Astrocyte (in vitro differentiated cells and primary cell): ENCODE measurements at regions not wholly inside any gene's neighbourhood (a gene's known extent, or its start where the extent isn't known, plus 50 kb on each side); places are given as distances from the start of the nearest gene placed in this dataset.

ENCODE experiments used
- DNase-seq: peaks from one replicate; pipeline ENCODE4 v3.0.0-alpha.2; 2010; ENCODE audit warnings: low read depth
- FAIRE-seq: peaks from 2 replicates; lab custom pipeline; 2011; peaks lifted over from hg19 to GRCh38; lab: Jason Lieb, UNC
- H2AFZ ChIP-seq: 2 replicates; pipeline ENCODE4 v1.6.0; 2012; ENCODE audit warnings: low read depth, low read length, inconsistent platforms
- H3K27ac ChIP-seq: 2 replicates; pipeline ENCODE4 v1.5.1; 2011; ENCODE audit warnings: low read depth, low read length, inconsistent platforms
- H3K27me3 ChIP-seq: 2 replicates; pipeline ENCODE4 v1.6.0; 2011; ENCODE audit warnings: low read length, inconsistent platforms; ENCODE audit not compliant: insufficient read depth
- H3K36me3 ChIP-seq: 2 replicates; pipeline ENCODE4 v1.5.1; 2011; ENCODE audit warnings: low read length, inconsistent platforms; ENCODE audit not compliant: insufficient read depth
- H3K4me1 ChIP-seq: 2 replicates; pipeline ENCODE4 v1.5.1; 2011; ENCODE audit warnings: low read length, inconsistent platforms; ENCODE audit not compliant: insufficient read depth
- H3K4me2 ChIP-seq: 2 replicates; pipeline ENCODE4 v1.6.0; 2012; ENCODE audit warnings: low read length, inconsistent platforms
- H3K4me3 ChIP-seq: 2 replicates; pipeline ENCODE4 v1.5.1; 2011; ENCODE audit warnings: low read depth, mild to moderate bottlenecking, low read length, inconsistent platforms; ENCODE audit not compliant: insufficient read depth
- H3K79me2 ChIP-seq: 2 replicates; pipeline ENCODE4 v1.6.0; 2012; ENCODE audit warnings: mild to moderate bottlenecking, low read length, inconsistent platforms; ENCODE audit not compliant: insufficient read depth
- H3K9ac ChIP-seq: 2 replicates; pipeline ENCODE4 v1.6.0; 2012; ENCODE audit warnings: mild to moderate bottlenecking, low read length, inconsistent platforms
- H3K9me3 ChIP-seq: 2 replicates; pipeline ENCODE4 v1.5.1; 2012; ENCODE audit warnings: low read depth, mild to moderate bottlenecking, low read length, inconsistent platforms; ENCODE audit not compliant: insufficient read depth
- H4K20me1 ChIP-seq: 2 replicates; pipeline ENCODE4 v1.6.0; 2012; ENCODE audit warnings: low read length, inconsistent platforms; ENCODE audit not compliant: insufficient read depth
- H3K27ac Mint-ChIP-seq: one replicate; pipeline ENCODE4 v1.8.0; 2021; ENCODE audit warnings: mild to moderate bottlenecking, mixed read lengths; ENCODE audit not compliant: unreplicated experiment
- H3K27me3 Mint-ChIP-seq: one replicate; pipeline ENCODE4 v1.8.0; 2021; ENCODE audit warnings: low read depth, mixed read lengths; ENCODE audit not compliant: unreplicated experiment
- H3K36me3 Mint-ChIP-seq: one replicate; pipeline ENCODE4 v1.8.0; 2021; ENCODE audit warnings: low read depth, mixed read lengths; ENCODE audit not compliant: unreplicated experiment
- H3K4me1 Mint-ChIP-seq: one replicate; pipeline ENCODE4 v1.8.0; 2021; ENCODE audit warnings: low read depth, mixed read lengths; ENCODE audit not compliant: unreplicated experiment
- H3K4me3 Mint-ChIP-seq: one replicate; pipeline ENCODE4 v1.8.0; 2021; ENCODE audit warnings: mild to moderate bottlenecking, moderate library complexity, mixed read lengths; ENCODE audit not compliant: unreplicated experiment
- H3K9me3 Mint-ChIP-seq: one replicate; pipeline ENCODE4 v1.8.0; 2021; ENCODE audit warnings: mild to moderate bottlenecking, mixed read lengths; ENCODE audit not compliant: unreplicated experiment
- CTCF ChIP-seq: IDR thresholded peaks from 2 replicates; pipeline ENCODE4 v1.5.1; 2011; ENCODE audit warnings: low read depth, mild to moderate bottlenecking, inconsistent platforms, low read length, moderate library complexity; ENCODE audit not compliant: insufficient read depth
- EZH2 ChIP-seq: IDR thresholded peaks from 2 replicates; pipeline ENCODE4 v1.6.1; 2012; ENCODE audit warnings: mild to moderate bottlenecking, low read length, inconsistent platforms; ENCODE audit not compliant: insufficient read depth

DNA sequence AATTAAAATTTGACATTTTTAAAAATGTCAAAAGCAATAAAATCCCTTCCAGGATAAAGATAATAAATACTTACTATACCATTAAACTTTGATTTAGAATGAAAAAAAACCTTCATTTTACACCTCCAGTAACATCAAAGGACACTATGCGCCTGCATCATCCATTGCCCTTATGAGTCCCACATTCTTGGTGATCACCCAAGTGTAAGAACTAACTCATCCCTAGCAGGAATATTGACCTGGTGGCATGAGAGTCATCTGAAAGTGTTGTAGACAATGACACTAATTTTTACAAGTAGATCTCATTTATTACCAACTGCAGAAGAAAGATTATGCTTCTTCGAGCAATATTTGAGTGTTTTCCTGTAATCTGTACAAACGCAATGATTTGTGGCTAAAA lies 1128.9 kb downstream of the EFNB2 start:
- H3K9ac ChIP-seq, result no peak overlapping the region
- no peaks in the 10 kb centered on the region for H3K9me3 ChIP-seq
- no peaks in the 10 kb centered on the region for H3K4me1 ChIP-seq
- no peaks in the 10 kb centered on the region for H3K36me3 ChIP-seq
- DNase-seq (no peak), FAIRE-seq (no peak)
- H3K27ac Mint-ChIP-seq, result no peak overlapping the region
- no peaks in the 10 kb centered on the region for H3K9me3 Mint-ChIP-seq
- no peaks in the 10 kb centered on the region for H4K20me1 ChIP-seq
- H3K4me1 Mint-ChIP-seq, result no peaks in the 10 kb centered on the region
- H3K27me3 ChIP-seq, result no peaks in the 10 kb centered on the region
- H3K79me2 ChIP-seq, result no peaks in the 10 kb centered on the region
- no peaks in the 10 kb centered on the region for H3K27me3 Mint-ChIP-seq
- TF ChIP-seq CTCF (no peak), EZH2 (no peak)
- H3K36me3 Mint-ChIP-seq, result no peaks in the 10 kb centered on the region
- no peak overlapping the region for H3K27ac ChIP-seq
- no peak overlapping the region for H3K4me3 Mint-ChIP-seq
- H2AFZ ChIP-seq, result no peak overlapping the region
- H3K4me2 ChIP-seq, result no peak overlapping the region
- no peak overlapping the region for H3K4me3 ChIP-seq

GRCh38 chr13:105403086-105403485 lies 1132.4 kb downstream of the EFNB2 start:
- H4K20me1 ChIP-seq, result no peaks in the 10 kb centered on the region
- H3K9me3 ChIP-seq, result no peaks in the 10 kb centered on the region
- Mint-ChIP-seq H3K9me3 (no peaks in the 10 kb centered on the region), H3K4me1 (no peaks in the 10 kb centered on the region), H3K36me3 (no peaks in the 10 kb centered on the region), H3K27ac (no peak overlapping the region), H3K27me3 (no peaks in the 10 kb centered on the region), H3K4me3 (no peak overlapping the region)
- H3K36me3 ChIP-seq, result no peaks in the 10 kb centered on the region
- H3K4me1 ChIP-seq, result no peaks in the 10 kb centered on the region
- no peak overlapping the region for H3K4me3 ChIP-seq
- FAIRE-seq (no peak), DNase-seq (peak; percentile 26)
- H3K79me2 ChIP-seq, result no peaks in the 10 kb centered on the region
- no peak overlapping the region for H3K4me2 ChIP-seq
- no peaks in the 10 kb centered on the region for H3K27me3 ChIP-seq
- peak overlapping the region; percentile 10 for H2AFZ ChIP-seq
- TF ChIP-seq EZH2 (no peak), CTCF (no peak)
- no peak overlapping the region for H3K9ac ChIP-seq
- no peak overlapping the region for H3K27ac ChIP-seq

GRCh38 chr13:105395041-105395440 lies 1140.4 kb downstream of the EFNB2 start:
- Mint-ChIP-seq H3K36me3 (no peaks in the 10 kb centered on the region), H3K27me3 (no peaks in the 10 kb centered on the region), H3K4me1 (no peaks in the 10 kb centered on the region), H3K4me3 (no peak overlapping the region), H3K27ac (no peak overlapping the region), H3K9me3 (no peaks in the 10 kb centered on the region)
- Histone ChIP-seq H3K36me3 (no peaks in the 10 kb centered on the region), H3K4me1 (peaks cover 5% of the 10 kb centered on the region), H3K4me2 (no peak overlapping the region), H3K9ac (no peak overlapping the region), H3K9me3 (no peaks in the 10 kb centered on the region), H3K27ac (no peak overlapping the region), H3K27me3 (no peaks in the 10 kb centered on the region), H4K20me1 (no peaks in the 10 kb centered on the region), H3K4me3 (no peak overlapping the region), H2AFZ (no peak overlapping the region), H3K79me2 (no peaks in the 10 kb centered on the region)
- TF ChIP-seq EZH2 (no peak), CTCF (no peak)
- FAIRE-seq, result no peak
- DNase-seq, result peak; percentile 37
